M059J (cell line): ENCODE measurements at regions not wholly inside any gene's neighbourhood (a gene's known extent, or its start where the extent isn't known, plus 50 kb on each side); places are given as distances from the start of the nearest gene placed in this dataset.
A peak's percentile ranks its signal among the peaks of the same experiment; 100 is the strongest.

Experiments used
- DNase-seq: peaks from one replicate; pipeline ENCODE4 v3.0.0-alpha.2; 2012; ENCODE audit warnings: low read depth

DNA sequence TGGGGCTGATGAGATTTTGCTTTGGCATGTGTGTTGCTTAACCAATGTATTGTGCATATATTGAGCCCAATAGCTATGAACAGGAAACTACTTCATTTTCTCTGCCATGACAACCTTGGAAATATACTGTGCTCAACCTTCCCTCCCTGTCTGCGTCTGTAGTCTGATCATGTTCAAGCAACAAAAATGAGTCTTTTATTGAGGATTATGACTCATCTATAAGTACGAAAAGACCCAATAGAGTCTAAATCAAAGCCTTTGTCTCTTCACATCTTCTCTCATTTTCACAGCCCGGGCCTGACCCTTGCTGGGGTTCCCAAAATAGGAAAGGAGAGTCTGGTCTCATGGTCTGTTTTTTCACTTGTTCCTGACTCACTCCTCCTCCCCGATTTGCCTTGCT lies 158.2 kb downstream of the CAND1 start:
- DNase-seq: no peak

DNA sequence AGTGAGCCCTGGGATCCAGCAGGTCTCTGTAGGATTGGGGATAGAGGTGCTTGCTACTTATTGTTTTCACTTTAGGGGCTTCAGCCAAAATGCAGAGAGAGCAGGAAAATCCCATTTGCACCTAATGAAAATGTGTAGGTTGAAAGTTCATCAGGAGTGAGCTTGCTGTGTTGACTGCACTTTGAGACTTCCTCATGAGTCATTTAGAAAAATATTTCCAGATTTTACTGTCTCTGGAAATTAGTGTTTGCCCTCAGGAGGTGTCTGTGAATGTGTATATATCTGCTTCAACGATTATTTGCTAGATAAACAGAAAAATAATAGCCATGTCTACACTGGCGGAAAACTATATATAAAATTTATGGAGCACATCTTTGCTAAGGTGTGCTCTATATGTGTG lies 159.3 kb downstream of the CAND1 start:
- DNase-seq: peak; percentile 62

DNA sequence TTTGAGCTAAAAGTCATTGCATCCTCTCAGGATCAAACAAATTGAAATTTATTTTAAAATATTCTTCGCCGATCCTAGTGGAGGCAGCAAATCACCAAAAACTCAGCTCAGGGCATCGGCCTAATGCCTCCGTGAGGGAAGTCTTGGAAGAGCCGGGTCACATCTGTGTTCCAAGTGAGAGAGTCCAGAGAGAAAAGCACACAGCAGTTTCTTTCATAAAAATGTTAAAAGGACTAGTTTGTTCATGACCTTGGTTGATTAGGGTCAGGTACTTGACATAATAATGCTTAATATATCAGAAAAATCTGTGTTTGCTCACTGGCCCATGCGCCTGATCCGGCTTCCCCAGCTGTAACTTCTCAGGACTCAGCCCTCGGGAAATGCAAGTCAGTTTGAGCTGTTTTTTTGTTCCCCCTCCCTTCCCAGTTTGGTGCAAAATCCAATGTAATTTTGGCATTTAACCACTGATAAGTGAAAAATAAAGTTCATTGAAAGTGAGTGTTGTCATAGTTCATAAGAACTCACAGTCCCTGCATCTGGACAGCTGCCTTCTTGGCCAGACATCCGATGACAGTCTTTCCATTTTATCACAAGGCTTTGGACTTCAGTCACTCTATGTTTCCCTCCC lies 161.7 kb downstream of the CAND1 start:
- peak; percentile 14 for DNase-seq

DNA sequence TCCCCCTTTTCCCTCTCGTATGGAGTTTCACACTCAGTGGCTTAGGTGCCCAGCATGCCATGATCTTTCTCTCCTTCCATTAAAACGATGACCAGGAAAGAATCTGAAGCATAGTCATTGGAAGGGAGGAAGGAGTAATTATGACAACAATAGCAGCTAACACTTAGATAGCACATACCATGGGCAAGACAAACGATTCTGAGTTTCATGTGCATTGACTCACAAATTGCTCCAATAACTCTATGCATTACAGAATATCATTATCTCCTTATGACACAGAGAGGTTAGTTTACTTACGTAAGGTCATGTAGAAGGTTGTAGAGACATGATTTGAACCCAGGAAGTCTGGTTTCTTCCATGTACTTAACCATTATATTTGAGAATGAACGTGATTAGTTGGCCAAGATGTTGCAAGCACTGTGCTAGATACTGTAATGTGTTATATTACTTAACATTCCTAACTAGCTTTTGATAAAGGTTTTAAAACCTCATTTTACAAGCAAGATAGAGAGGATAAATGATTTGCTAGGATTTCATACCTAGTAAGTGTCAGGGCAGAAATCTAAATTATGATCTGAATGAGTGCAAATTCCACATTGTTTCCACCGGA lies 162.4 kb downstream of the CAND1 start:
- DNase-seq: no peak

DNA sequence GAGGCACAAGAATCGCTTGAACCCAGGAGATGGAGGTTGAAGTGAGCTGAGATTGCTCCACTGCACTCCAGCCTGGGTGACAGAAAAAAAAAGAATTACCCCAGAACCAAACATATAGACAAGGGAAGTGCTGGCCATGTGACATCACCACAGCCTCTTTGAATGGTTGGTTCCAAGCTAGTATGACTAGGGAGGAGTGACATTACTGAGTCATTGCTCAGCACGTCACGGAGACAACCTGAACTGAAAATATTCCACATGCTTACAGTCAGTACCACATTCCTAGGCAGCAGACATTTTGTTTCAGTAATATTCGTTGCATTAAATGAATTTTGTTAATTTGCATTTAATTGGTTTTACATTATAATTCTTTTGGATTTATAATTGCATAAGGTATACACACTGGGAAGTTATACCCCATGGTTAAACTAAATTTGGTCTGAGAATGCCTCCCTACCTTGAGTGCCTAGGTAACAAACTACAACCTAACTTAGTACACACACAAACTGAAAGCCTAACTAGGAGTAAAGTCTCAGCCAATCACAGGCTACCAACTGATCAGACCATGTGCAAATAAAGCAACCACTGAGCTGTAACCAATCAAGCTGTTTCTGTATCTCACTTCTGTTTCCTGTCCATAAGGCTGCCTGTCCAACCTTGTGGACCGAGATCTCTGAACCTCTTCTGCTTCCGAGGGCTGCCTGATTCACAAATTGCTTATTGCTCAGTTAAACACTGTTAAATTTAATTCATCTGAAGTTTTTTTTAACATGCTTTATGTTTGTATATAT lies 164.4 kb downstream of the CAND1 start:
- peak; percentile 76 for DNase-seq

DNA sequence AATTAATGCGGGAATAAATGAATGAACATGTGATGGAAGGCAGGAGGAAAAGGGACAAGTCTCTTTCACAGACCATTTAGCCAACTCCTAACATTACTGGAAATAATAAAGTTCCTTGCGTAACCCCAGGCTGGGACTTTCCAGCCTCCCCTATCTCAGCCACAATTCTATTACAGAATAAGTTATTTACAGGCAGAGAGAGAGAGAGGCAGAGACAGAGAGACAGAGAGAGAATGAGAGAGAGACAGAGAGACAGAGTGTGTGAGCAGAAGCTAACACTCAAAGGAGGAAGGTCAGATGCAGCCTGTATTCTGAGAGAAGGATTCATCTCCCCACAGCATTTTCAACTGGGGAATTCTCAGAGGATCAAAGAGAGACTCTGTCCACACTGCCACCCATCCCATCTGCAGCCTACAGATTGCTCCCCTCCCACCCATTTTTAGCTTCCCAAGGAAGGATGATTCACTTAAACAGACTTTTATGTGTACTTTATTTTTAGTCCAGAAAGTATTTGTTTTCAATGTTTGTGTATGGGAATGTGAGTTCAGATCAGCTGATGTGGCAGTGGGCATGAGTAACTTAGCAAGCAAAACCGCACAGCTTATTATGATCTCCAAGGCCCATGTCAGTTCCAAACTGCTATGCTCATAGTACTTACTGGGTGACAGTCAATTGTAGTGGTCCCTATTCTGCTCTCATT lies 165.7 kb downstream of the CAND1 start:
- DNase-seq: peak; percentile 96

DNA sequence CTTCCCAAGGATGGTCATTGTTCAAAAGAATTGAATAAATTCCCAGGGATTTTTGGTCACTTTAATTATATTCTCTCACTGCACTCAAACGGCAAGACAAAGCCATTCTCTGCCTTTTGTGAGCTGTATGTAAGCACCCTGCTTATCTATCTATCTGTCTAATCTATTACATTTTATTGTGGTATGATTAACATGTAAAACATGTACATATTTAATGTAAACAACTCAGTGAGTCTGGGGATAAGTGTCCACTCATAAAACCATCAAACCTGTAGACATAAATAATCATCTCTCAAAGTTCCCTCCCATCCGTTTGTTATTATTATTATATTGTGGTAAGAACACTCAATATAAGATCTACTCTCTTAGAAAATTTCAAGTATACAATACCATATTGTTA lies 167.1 kb downstream of the CAND1 start:
- DNase-seq: no peak

DNA sequence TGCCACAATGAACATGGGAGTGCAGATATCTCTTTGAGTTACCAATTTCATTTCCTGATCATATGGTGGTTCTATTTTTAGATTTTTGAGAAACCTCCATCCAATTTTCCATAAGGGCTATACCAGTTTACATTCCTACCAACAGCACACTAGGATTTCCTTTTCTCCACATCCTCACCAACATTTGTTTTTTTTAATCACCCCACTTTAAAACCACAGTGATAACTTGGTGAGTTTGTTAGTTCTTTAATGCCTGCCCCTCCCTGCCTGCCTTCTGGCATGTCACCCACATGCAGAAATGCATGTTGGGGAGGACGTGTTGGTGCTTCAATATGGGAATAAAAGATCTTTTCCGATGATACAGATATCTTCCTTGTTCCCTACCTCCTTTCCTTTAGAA lies 167.9 kb downstream of the CAND1 start:
- no peak for DNase-seq

DNA sequence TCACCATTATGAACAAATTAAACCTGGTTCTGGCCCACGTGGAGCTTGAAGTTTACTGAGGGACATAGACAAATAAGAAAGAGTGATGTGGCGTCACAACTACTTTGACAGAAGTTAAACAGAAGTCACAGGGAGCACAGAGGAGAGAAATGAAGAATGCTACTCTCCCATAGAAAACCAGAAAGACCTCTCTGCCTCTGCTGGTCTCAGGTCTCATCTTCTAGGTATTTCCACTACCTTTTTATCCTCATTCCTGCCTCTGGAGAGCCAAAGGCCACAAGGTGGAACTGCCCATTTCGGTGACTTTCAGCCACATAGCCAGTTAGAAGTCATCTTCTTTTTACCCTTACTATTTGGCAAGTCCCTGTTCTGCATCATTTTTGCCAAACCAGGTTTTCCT lies 170.5 kb downstream of the CAND1 start:
- no peak for DNase-seq

DNA sequence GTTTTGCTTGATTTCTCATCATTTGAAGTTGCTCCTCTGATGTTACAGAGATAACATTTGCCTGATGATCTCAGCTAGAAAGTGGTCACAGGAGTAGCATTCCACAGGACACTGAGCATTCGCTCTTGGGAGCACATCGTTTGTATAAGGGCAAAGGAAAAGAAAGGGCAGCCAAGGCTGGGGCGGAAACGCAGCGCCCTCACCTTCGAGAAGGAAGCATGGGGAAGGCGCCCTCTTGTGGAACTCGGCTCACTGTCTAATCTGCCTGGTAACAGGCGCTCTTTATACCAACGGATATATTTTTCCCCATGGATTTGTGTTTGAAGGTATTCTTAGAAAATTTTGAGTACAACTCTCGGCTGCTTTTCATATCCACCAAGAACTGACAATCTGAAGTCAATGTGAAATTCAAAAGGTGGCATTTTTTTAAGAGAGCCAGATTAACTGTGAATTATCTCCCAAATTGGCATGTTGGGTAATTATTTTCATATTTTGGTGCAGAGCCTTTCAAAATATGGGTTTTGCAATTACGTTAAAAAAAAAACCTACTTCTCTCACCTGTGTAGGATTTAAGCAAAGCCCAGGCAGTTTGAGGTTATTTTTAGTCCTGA lies 172.7 kb downstream of the CAND1 start:
- DNase-seq: peak; percentile 82

DNA sequence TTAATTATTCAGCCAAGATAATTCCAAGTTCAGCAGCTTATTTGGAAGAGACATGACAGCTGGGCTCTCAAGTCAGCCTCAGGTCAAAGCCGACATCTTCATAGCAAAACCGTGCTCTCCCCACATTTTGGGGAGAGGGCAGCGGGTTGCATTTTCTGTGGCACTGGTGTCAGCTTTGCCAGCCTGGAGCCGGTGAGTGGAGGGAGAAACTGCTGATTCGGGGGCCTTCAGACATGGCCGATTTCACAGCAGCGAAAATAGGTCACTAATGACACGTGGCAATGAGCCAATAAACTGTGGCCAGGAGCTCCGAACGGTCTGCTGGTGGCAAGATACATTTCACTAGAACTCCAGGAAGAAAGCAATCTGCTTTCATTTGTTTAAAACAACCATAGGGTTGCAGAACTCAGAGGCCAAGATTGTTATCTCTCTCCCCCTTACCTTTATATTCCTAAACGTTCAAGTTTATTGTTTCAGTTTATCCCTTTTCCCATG lies 173.2 kb downstream of the CAND1 start:
- peak; percentile 61 for DNase-seq

DNA sequence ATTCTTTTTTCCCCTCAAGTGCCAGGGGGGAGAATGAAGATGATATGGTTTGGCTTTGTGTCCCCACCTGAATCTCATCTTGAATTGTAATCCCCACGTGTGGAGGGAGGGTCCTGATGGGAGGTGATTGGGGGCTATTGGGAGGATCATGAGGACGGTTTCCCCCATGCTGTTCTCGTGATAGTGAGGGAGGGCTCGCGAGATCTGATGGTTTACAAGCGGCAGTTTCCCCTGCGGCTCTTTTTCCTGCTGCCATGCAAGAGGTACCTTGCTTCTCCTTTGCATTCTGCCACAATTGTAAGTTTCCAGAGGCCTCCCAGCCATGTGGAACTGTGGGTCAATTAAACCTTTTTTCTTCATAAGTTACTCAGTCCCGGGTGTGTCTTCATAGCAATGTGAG lies 173.7 kb downstream of the CAND1 start:
- no peak for DNase-seq

DNA sequence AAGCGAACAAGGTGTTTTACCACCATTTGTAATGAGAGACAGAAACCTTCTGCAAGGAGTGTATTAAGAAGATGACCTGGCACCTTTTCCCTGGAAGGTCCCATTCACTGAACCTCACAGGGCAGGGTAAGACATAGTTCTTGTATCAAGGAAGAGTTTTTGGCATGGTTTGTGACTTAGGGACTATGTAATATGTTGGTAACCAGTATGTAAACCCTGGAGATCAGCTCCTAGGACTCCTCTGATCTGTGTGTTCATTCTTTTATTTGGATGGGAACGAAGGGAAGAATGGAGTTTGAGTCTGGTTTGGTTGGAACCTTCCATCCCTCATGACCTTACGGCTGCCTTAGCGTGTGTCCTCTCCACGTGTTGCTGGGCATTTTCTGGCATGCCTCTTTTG lies 175.4 kb downstream of the CAND1 start:
- DNase-seq: no peak

DNA sequence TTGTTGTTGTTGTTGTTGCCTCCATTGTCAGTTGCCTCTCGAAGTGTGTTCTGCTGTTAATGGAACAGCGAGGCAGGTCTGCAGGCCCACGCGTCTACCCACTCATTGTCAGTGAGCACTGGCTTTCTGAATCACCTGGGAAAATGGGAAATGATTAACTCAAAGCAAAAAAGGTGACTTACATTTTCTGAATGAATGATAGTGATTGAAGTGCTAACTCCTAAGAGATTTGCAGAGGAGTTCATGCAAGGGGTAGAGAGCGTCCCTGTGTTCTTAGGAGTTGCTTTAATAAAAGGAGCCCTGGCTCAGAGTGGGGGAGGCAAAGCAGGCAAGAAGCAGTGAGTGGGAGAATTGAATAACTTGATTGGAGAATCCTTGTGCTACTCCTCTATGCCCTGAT lies 177.6 kb downstream of the CAND1 start:
- no peak for DNase-seq

DNA sequence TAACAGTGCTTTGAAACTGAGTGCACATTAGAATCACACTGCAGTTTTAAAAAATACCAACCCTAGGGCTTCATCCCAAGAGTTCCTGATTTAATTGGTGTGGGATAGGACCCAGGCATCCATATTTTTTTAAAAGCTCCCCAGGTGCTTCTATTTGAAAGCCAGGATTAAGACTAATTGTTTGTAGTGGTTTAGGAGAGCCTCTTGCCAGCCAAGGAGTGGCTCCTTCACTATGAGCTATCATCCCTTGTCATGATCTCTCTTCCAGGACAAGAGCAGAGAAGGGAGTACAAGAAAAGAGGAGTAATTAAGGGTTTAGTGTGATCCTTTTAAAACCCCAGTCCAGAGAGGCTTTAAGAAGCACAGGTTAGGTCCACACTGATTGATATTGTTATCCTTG lies 178.0 kb downstream of the CAND1 start:
- DNase-seq: no peak

DNA sequence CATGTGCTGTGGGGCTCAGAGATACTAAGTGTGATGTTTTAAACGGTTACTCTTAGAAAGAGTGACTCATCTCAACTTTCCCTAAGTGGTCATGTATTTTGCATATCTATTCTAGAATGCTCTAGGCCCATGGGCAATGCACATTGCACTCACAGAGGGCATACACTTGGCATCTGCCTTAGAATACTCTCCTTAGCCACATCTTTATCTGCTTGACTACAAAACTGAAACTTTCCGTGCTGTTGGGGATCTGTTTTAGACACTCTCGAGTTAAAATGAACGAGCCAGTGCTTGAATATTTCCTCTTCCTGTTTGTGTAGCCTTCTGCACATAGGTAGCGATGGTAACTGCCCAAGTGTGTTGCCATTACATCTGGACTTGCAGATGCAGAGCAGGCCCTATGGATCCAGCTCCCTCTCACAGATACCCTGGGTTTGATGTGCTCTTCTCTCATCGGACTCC lies 180.5 kb downstream of the CAND1 start:
- DNase-seq: no peak

DNA sequence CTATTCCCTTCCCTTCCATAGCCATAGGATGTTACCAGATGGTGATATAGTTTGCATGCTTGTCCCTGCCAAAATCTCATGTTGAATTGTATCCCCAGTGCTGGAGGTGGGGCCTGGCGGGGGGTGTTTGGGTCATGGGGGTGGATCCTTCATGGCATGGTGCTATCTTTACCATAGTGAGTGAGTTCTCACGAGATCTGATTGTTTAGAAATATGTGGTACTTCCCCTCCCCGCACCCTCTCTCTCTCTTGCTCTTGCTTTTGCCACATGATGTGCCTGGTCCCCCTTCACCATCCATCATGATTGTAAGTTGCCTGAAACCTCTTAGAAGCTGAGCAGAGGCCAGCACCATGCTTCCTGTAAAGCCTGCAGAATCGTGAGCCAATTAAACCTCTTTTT lies 181.3 kb downstream of the CAND1 start:
- DNase-seq: no peak

DNA sequence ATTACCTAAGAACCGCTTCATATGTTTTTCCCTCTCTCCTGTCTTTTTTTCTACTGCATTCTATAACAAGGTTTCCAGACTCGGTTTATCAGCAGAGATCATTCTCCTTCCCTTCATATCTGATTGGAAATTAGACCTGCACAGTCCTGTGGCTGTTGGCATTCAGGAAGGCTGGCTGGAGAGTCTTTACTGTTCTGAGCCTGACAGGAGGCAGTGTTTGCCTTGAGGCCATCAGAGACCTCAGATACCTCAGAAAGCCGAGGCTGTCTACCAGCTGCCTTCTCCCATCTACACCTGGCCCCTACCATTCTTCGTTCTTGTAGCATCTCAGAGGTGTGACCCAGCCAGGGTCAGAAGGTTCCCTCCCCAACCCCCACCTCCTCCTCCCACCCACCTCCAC lies 182.0 kb downstream of the CAND1 start:
- no peak for DNase-seq

DNA sequence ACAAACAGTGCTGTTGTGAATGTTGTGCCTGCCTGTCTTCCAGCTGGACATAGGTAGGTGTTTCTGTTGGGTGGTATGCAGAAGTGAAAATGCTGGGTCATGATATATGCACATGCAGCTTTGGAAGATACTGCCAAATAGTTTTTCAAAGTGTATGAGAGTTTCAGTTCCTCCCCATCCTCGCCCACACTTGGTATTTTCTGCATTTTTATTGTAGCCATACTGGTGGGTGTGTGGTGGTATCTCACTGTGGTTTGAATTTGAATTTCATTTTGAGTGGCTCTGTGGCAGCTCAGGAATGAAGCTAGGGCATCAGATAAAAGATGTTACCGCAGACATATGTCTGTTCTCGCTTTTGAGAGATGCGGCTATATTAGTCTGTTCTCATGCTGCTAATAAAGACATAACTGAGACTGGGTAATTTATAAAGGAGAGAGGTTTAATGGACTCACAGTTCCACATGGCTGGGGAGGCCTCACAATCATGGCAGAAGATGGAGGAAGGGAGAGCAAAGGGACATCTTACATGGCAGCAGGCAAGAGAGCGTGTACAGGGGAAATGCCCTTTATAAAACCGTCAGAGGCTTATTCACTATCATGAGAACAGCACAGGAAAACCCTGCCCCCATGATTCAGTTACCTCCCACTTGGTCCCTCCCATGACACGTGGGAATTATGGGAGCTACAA lies 183.1 kb downstream of the CAND1 start:
- no peak for DNase-seq

DNA sequence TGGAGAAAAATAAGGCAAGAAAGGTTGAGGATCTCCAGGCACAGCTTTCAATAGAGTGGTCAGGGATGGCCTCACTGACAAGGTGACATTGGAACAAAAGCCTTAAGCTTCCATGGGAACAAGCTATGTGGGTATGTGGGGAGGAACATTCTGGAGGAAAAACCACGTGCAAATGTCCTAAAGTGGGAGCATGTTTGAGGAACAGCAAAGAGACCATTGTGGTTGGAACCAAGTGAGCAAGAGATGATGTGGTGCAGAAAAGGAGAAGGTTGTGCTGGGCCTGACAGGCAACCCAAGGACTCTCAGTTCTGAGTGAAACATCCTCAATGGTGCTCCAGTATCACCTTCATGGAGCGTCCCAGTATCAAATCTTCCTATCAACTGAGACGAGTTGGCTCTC lies 184.0 kb downstream of the CAND1 start:
- DNase-seq: no peak

DNA sequence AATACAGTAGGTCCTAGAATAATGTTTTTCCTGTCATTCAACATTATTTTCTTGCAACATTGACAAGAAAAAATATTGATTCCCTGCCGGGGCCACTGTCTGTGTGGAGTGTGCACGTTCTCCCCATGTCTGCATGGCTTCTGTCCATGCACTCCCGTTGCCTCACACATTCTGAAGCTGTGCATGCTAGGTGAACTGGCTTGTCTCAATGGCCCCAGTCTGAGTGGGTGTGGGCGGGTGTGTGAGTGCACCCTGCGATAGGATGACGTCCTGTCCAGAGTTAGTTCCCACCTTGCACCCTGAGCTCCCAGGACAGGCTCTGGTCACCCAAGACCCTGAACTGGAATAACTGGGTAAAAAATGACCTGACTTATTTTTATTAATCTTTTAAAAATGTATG lies 186.1 kb downstream of the CAND1 start:
- no peak for DNase-seq
